Esophagus squamous epithelium (tissue), 4 donors: ENCODE measurements at regions not wholly inside any gene's neighbourhood (a gene's known extent, or its start where the extent isn't known, plus 50 kb on each side); places are given as distances from the start of the nearest gene placed in this dataset.

ENCODE experiments used
- CTCF ChIP-seq, 6 experiments: fragments of 450-650 bp in 4 of 6; fragments of 200-600 bp in 2 of 6; sonication (generic) in 2 of 6; IDR thresholded peaks; one replicate each; pipeline ENCODE4 v1.5.1; 2016 to 2019; ENCODE audit warnings: antibody characterized with exemption in 6 of 6, mild to moderate bottlenecking in 4 of 6, moderate library complexity in 4 of 6
- POLR2A ChIP-seq, 4 donors: fragments of 450-650 bp; IDR thresholded peaks; one replicate each; pipeline ENCODE4 v1.6.1; 2017; ENCODE audit warnings: antibody characterized with exemption in 4 of 4, mild to moderate bottlenecking in 4 of 4, moderate library complexity in 3 of 4

GRCh38 chr14:55500708-55501107 lies 60.3 kb upstream of the TBPL2 start:
- TF ChIP-seq POLR2A (IDR thresholded peaks at IDR 0.05) (no peak), CTCF (IDR thresholded peaks at IDR 0.05) (no peak)
